ENCODE measurements at regions not wholly inside any gene's neighbourhood (a gene's known extent, or its start where the extent isn't known, plus 50 kb on each side); places are given as distances from the start of the nearest gene placed in this dataset.

DNA sequence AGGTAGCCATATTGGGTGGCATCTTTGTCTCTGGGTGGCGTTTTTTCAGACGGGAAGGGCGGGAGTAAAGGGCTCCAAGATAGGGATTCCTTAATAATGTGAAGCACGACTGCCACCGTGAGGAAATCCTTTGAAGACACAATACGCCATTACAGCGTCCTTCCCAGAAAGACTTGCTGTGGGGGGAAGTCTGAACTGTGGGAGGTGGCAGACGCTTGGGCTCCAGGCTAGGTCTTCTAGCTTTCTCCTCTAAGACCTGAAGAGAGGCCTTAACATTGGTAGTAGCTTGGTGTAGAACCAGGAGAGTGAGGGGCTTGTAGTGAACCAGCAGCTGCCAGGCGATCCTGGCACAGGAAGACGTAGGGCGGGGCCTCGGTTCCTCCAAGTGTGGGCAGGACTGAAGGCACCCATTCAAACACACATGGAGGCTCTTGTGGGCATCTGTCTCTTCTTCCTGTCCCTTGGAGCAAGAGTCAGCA, 197.3 kb downstream of the OR13H1 start:
- TF ChIP-seq, protein P1, sequence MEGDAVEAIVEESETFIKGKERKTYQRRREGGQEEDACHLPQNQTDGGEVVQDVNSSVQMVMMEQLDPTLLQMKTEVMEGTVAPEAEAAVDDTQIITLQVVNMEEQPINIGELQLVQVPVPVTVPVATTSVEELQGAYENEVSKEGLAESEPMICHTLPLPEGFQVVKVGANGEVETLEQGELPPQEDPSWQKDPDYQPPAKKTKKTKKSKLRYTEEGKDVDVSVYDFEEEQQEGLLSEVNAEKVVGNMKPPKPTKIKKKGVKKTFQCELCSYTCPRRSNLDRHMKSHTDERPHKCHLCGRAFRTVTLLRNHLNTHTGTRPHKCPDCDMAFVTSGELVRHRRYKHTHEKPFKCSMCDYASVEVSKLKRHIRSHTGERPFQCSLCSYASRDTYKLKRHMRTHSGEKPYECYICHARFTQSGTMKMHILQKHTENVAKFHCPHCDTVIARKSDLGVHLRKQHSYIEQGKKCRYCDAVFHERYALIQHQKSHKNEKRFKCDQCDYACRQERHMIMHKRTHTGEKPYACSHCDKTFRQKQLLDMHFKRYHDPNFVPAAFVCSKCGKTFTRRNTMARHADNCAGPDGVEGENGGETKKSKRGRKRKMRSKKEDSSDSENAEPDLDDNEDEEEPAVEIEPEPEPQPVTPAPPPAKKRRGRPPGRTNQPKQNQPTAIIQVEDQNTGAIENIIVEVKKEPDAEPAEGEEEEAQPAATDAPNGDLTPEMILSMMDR (IDR thresholded peaks at IDR 0.05), result peak in 1 of 2 donors; percentile 48
- TF ChIP-seq POLR2AphosphoS5 (IDR thresholded peaks at IDR 0.05) (no peak), EP300 (IDR thresholded peaks at IDR 0.05) (no peak)

All from suprapubic skin (tissue), 4 donors.